PFSK-1 (cell line): ENCODE measurements at regions not wholly inside any gene's neighbourhood (a gene's known extent, or its start where the extent isn't known, plus 50 kb on each side); places are given as distances from the start of the nearest gene placed in this dataset.

Source experiments
- FOXP2 ChIP-seq: optimal IDR thresholded peaks from 2 replicates; pipeline ENCODE3; 2011; ENCODE audit warnings: borderline replicate concordance, control low read depth, inconsistent platforms; ENCODE audit not compliant: insufficient read depth; ENCODE audit errors: extremely low read length, extremely low read depth
- POLR2AphosphoS5 ChIP-seq: IDR thresholded peaks from 2 replicates; pipeline ENCODE4 v1.6.1; 2012; ENCODE audit warnings: low read depth, mild to moderate bottlenecking, control low read depth, low read length, moderate library complexity
- REST ChIP-seq, 2 experiments: IDR thresholded peaks; 2 replicates each; pipeline versions ENCODE4 v1.6.1 to v1.8.0; 2011 to 2012; ENCODE audit warnings: low read depth in 2 of 2, low read length in 2 of 2, control low read depth in 1 of 2, inconsistent platforms in 1 of 2, mild to moderate bottlenecking in 1 of 2, moderate library complexity in 1 of 2; ENCODE audit not compliant: insufficient read depth in 1 of 2
- SIN3A ChIP-seq: IDR thresholded peaks from 2 replicates; pipeline ENCODE4 v1.6.1; 2012; ENCODE audit warnings: mild to moderate bottlenecking, low read length, moderate library complexity, borderline replicate concordance; ENCODE audit not compliant: insufficient read depth
- TAF1 ChIP-seq: IDR thresholded peaks from 2 replicates; pipeline ENCODE4 v1.6.1; 2012; ENCODE audit warnings: low read length, control low read depth, borderline replicate concordance; ENCODE audit not compliant: insufficient read depth

DNA sequence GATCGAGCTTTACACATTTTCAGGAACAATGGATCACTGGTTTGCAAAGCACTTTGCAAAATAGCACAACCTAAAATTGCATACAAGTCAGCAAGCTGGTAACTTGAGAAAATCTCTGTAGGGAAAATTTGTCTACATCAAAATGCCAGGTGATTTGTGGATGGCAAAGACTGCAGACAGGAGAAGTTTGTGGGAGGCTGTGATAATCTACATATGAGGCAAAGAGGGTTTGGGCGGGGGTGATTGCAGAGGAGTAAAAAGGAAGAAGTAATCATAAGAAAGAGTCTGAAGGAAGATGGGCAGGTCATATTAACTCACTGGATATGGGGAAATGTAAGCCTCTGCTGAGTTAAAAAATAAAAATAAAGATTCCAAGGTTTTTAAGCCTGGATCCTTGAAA, 166.3 kb upstream of the STXBP5 start:
- TF ChIP-seq TAF1 (no peak), POLR2AphosphoS5 (no peak), FOXP2 (no peak), SIN3A (no peak), REST (IDR thresholded peaks at IDR 0.05; ENCODE audit: insufficient read depth in 1 of 2, low read depth in 2 of 2, low read length in 2 of 2) (no peak)

DNA sequence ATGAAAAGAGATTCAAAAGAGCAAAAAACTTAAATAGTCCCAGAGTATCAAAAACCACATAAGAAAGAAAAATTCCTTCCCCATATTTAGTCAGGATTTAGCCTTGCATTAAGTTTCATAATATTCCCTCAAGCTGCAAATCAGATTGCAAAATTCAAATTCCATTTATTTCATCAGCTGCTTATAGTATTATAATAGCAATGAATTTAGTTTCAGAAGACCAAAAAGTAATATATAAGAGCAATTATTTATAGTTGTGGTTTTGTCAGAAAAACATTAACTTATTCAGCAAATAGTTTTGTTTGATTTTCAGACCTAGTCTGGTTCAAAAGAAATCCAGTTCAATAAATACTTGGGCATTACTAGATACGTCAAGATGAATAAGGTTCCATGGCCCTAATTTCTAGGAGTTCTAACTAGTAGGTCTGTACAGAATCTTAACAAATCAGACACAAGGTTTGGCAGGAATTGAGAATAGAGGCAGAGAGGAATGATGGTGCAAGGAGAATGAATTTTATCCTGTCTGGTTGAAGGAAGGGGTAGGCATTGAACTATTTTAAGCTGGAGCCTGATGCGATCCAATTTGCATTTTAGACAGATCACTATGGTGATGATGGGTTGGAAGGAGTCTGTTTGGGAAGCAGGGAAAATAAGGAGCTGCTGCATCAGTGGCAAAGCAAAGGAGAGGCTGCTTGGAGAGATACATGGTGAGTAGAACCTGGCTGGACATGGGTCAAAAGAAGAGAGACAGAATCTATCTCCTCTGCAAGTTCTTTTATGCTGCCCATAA, 163.9 kb upstream of the STXBP5 start:
- no peak for TF ChIP-seq SIN3A
- TF ChIP-seq FOXP2, result no peak
- TF ChIP-seq REST (IDR thresholded peaks at IDR 0.05; ENCODE audit: insufficient read depth in 1 of 2, low read depth in 2 of 2, low read length in 2 of 2), result no peak

GRCh38 chr6:147042679-147043078, 161.5 kb upstream of the STXBP5 start:
- TF ChIP-seq POLR2AphosphoS5 (no peak), FOXP2 (no peak), TAF1 (no peak), REST (IDR thresholded peaks at IDR 0.05; ENCODE audit: insufficient read depth in 1 of 2, low read depth in 2 of 2, low read length in 2 of 2) (no peak), SIN3A (no peak)

DNA sequence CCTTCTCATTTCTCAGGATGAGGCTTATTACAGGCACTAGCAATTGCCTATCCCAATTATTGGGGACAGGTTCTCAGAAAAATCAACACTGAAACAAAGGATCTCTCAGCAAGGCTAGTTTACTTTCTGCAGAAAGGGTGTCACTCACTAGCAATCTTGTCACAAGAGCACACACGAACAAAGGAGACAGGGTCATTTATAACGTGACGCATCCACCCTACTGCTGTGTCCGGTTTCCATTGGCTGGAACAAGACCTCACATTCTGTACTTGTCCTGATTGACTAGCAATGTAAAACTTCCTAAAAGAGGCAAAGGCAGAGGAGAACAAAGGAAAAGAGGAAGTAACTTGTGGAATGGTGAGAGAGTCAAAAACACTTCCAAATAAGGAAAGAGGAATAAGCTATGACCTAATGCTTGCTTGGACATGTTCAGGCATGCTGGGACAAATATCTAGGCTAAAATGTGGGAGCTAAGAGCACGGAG, 160.2 kb upstream of the STXBP5 start:
- TF ChIP-seq POLR2AphosphoS5 (no peak), SIN3A (no peak), FOXP2 (no peak)

DNA sequence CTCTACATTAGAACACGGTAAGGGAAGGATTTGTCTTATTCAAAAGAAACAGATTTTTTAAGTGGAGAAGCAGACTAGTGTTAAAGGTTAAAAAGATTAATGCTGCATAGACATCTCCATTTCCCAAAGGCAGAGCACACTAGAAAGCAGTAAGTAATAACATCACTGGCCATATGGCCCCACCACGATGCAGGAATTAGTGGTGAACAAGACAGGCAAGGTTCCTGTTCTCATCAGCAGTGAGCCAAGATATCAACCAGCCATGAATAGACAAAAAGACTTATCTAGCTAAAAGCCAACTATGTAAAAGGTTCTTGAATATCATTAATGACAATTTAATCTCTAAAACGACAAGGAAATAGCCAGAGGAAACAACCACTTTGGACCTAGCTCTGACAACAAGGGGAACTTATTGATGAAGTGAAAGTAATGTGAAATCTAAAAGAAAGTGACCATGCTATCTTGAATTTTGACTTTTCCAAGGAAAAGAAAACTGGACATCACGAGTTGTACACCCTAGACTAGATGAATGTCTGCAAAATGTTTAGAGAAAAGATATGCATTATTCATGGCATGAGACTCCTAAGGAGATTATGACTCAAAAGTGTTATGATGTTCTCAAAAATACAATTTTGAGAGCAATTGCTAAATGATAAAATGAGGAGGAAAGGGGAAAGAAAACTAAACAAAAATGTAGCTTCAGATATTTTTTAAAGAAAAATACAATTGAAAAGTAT, 157.9 kb upstream of the STXBP5 start:
- TF ChIP-seq POLR2AphosphoS5, result no peak

- no peak for TF ChIP-seq FOXP2
These were observed 155.3 kb upstream of the STXBP5 start for GRCh38 chr6:147048930-147049329.
